Hypothalamus (tissue), 51 donors: ENCODE measurements at regions not wholly inside any gene's neighbourhood (a gene's known extent, or its start where the extent isn't known, plus 50 kb on each side); places are given as distances from the start of the nearest gene placed in this dataset.

Source experiments
- DNase-seq, 51 donors: peaks; one replicate each; lab custom pipeline; 2025; lab: John Stamatoyannopoulos, UW

- DNase-seq = no peak
Measured at GRCh38 chr22:27416511-27417420, 384.8 kb downstream of the MN1 start.

- no peak for DNase-seq
Measured at GRCh38 chr22:27417421-27417814, 384.1 kb downstream of the MN1 start.

- DNase-seq = no peak
Measured at GRCh38 chr22:27418261-27418660, 383.3 kb downstream of the MN1 start.

- peak in 2 of 51 donors; percentile 10 to 17 for DNase-seq
Measured at GRCh38 chr22:27419473-27419872, 382.1 kb downstream of the MN1 start.

- no peak for DNase-seq
Measured at GRCh38 chr22:27420195-27420816, 381.2 kb downstream of the MN1 start.

- peak in 18 of 51 donors; percentile 4 to 39 (median 18) for DNase-seq
Measured at GRCh38 chr22:27420817-27421361, 380.7 kb downstream of the MN1 start.

GRCh38 chr22:27422442-27422841 is 379.1 kb downstream of the MN1 start:
- no peak for DNase-seq

- DNase-seq = no peak
Measured at GRCh38 chr22:27424319-27424718, 377.2 kb downstream of the MN1 start.

GRCh38 chr22:27429476-27429875 is 372.1 kb downstream of the MN1 start:
- no peak for DNase-seq

GRCh38 chr22:27431081-27431480 is 370.5 kb downstream of the MN1 start:
- no peak for DNase-seq

- no peak for DNase-seq
Measured at GRCh38 chr22:27431896-27432295, 369.7 kb downstream of the MN1 start.

GRCh38 chr22:27433099-27433498 is 368.5 kb downstream of the MN1 start:
- no peak for DNase-seq

- no peak for DNase-seq
Measured at GRCh38 chr22:27433585-27434190, 367.9 kb downstream of the MN1 start.

GRCh38 chr22:27434898-27435297 is 366.7 kb downstream of the MN1 start:
- DNase-seq = no peak

GRCh38 chr22:27435844-27436576 is 365.5 kb downstream of the MN1 start:
- DNase-seq = no peak

GRCh38 chr22:27436591-27436990 is 365.0 kb downstream of the MN1 start:
- no peak for DNase-seq

- DNase-seq = no peak
Measured at GRCh38 chr22:27437570-27437969, 364.0 kb downstream of the MN1 start.

GRCh38 chr22:27438271-27438980 is 363.1 kb downstream of the MN1 start:
- DNase-seq = peak in 22 of 51 donors; percentile 11 to 66 (median 26)

GRCh38 chr22:27439131-27439530 is 362.4 kb downstream of the MN1 start:
- DNase-seq = no peak

GRCh38 chr22:27440304-27440865 is 361.2 kb downstream of the MN1 start:
- DNase-seq = no peak
